DOHH2 (cell line): ENCODE measurements at regions not wholly inside any gene's neighbourhood (a gene's known extent, or its start where the extent isn't known, plus 50 kb on each side); places are given as distances from the start of the nearest gene placed in this dataset.

ENCODE experiments used
- H3F3A ChIP-seq: fragments of 200-600 bp; sonication (generic), shearing (Covaris generic); 2 replicates; pipeline ENCODE4 v1.6.0; 2016; ENCODE audit warnings: antibody characterized with exemption, mild to moderate bottlenecking; ENCODE audit not compliant: control insufficient read depth, insufficient read depth
- H3K27ac ChIP-seq: fragments of 200-600 bp; sonication (generic); 2 replicates; pipeline ENCODE4 v1.5.1; 2014; ENCODE audit warnings: low read depth, mild to moderate bottlenecking, low read length, moderate library complexity
- H3K27me3 ChIP-seq: fragments of 200-600 bp; sonication (generic); 2 replicates; pipeline ENCODE4 v1.6.1; 2014; ENCODE audit warnings: mild to moderate bottlenecking, low read length, mixed read lengths; ENCODE audit not compliant: control insufficient read depth
- H3K36me3 ChIP-seq: fragments of 200-600 bp; sonication (generic); 2 replicates; pipeline ENCODE4 v1.6.1; 2014; ENCODE audit warnings: mild to moderate bottlenecking, low read length, moderate library complexity, mixed read lengths; ENCODE audit not compliant: control insufficient read depth
- H3K4me1 ChIP-seq: fragments of 200-600 bp; sonication (generic); 2 replicates; pipeline ENCODE4 v1.6.1; 2014; ENCODE audit warnings: mild to moderate bottlenecking, low read length, mixed read lengths; ENCODE audit not compliant: control insufficient read depth
- H3K4me2 ChIP-seq: fragments of 200-600 bp; sonication (generic); 2 replicates; pipeline ENCODE4 v1.6.0; 2014; ENCODE audit warnings: mild to moderate bottlenecking, low read length, moderate library complexity
- H3K4me3 ChIP-seq: fragments of 200-600 bp; sonication (generic); 2 replicates; pipeline ENCODE4 v1.5.1; 2014; ENCODE audit warnings: mild to moderate bottlenecking, low read length, mixed read lengths
- H3K79me2 ChIP-seq: fragments of 200-600 bp; sonication (generic); 2 replicates; pipeline ENCODE4 v1.6.1; 2014; ENCODE audit warnings: mild to moderate bottlenecking, low read length, mixed read lengths; ENCODE audit not compliant: control insufficient read depth
- H3K9me2 ChIP-seq: fragments of 200-600 bp; sonication (generic); replicated peaks from 2 replicates; pipeline ENCODE4 v1.6.1; 2014; ENCODE audit warnings: mild to moderate bottlenecking, low read length, mixed read lengths; ENCODE audit not compliant: control insufficient read depth
- H3K9me3 ChIP-seq: fragments of 200-600 bp; sonication (generic); 2 replicates; pipeline ENCODE4 v1.6.1; 2014; ENCODE audit warnings: antibody characterized with exemption, low read length, mixed read lengths; ENCODE audit not compliant: control insufficient read depth, insufficient read depth
- H4K20me1 ChIP-seq: fragments of 200-600 bp; sonication (generic); 2 replicates; pipeline ENCODE4 v1.6.0; 2014; ENCODE audit warnings: low read depth, mild to moderate bottlenecking, antibody characterized with exemption, low read length, moderate library complexity; ENCODE audit not compliant: control insufficient read depth, insufficient read depth
- EZH2phosphoT487 ChIP-seq: fragments of 200-600 bp; sonication (generic); IDR thresholded peaks from 2 replicates; pipeline ENCODE4 v1.6.1; 2017; ENCODE audit warnings: borderline replicate concordance, mild to moderate bottlenecking, antibody characterized with exemption, low read length, moderate library complexity, mixed read lengths
- TF ChIP-seq, protein P1 (sequence below): fragments of 200-600 bp; sonication (generic); IDR thresholded peaks from one replicate; pipeline ENCODE4 v1.5.1; 2014; ENCODE audit warnings: antibody characterized with exemption, mild to moderate bottlenecking, low read depth, low read length; ENCODE audit not compliant: poor library complexity, severe bottlenecking

DNA sequence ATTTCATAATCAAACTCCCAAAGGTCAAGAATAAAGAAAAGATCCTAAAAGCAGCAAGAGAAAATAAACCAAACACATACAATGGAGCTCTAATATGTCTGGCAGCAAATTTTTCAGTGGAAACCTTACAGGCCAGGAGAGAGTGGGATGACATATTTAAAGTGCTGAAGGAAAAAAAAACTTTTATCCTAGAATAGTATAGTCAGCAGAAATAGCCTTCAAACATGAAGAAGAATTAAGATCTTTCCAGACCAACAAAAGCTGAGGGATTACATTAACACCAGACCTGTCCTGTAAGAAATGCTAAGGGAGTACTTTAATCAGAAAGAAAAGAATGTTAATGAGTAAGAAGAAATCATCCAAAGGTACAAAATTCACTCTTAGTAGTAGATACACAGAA, 215.7 kb upstream of the IGF1 start:
- no peak for TF ChIP-seq EZH2phosphoT487
- TF ChIP-seq, protein P1, sequence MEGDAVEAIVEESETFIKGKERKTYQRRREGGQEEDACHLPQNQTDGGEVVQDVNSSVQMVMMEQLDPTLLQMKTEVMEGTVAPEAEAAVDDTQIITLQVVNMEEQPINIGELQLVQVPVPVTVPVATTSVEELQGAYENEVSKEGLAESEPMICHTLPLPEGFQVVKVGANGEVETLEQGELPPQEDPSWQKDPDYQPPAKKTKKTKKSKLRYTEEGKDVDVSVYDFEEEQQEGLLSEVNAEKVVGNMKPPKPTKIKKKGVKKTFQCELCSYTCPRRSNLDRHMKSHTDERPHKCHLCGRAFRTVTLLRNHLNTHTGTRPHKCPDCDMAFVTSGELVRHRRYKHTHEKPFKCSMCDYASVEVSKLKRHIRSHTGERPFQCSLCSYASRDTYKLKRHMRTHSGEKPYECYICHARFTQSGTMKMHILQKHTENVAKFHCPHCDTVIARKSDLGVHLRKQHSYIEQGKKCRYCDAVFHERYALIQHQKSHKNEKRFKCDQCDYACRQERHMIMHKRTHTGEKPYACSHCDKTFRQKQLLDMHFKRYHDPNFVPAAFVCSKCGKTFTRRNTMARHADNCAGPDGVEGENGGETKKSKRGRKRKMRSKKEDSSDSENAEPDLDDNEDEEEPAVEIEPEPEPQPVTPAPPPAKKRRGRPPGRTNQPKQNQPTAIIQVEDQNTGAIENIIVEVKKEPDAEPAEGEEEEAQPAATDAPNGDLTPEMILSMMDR = no peak
- H3K79me2 ChIP-seq = no peaks in the 10 kb centered on the region
- no peak overlapping the region for H3K4me3 ChIP-seq
- H3K36me3 ChIP-seq = no peaks in the 10 kb centered on the region
- H3K9me3 ChIP-seq = no peaks in the 10 kb centered on the region
- no peaks in the 10 kb centered on the region for H3F3A ChIP-seq
- no peaks in the 10 kb centered on the region for H3K9me2 ChIP-seq
- H3K27ac ChIP-seq = no peak overlapping the region
- H3K4me2 ChIP-seq = no peak overlapping the region
- H3K27me3 ChIP-seq = no peaks in the 10 kb centered on the region
- H3K4me1 ChIP-seq = no peaks in the 10 kb centered on the region
- no peaks in the 10 kb centered on the region for H4K20me1 ChIP-seq

DNA sequence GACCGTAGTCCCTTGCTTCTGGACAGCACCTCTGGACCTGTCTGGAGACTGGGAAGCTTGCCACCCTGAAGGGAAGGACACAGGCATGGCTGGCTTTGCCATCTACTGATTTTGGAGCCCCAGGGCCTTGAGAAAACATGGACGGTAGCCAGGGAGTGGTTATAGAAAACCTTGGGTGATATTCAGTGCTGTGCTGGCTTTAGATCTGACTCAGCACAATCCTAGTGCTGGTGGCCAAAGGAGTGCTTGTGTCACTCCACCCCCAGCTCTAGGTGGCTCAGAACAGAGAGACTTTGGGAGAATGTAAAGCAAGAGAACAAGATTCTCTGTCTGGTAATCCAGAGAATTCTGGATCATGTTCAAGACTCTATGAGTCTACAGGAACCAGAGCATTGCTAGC, 214.5 kb upstream of the IGF1 start:
- H3F3A ChIP-seq = no peaks in the 10 kb centered on the region
- no peaks in the 10 kb centered on the region for H3K79me2 ChIP-seq
- H3K27me3 ChIP-seq = no peaks in the 10 kb centered on the region
- no peaks in the 10 kb centered on the region for H3K36me3 ChIP-seq
- no peak overlapping the region for H3K4me3 ChIP-seq
- H3K27ac ChIP-seq = no peak overlapping the region
- H3K9me3 ChIP-seq = no peaks in the 10 kb centered on the region
- no peaks in the 10 kb centered on the region for H3K9me2 ChIP-seq
- H4K20me1 ChIP-seq = no peaks in the 10 kb centered on the region
- no peak for TF ChIP-seq EZH2phosphoT487
- TF ChIP-seq, protein P1 = no peak
- H3K4me2 ChIP-seq = no peak overlapping the region
- H3K4me1 ChIP-seq = no peaks in the 10 kb centered on the region

GRCh38 chr12:102691773-102692555, 211.6 kb upstream of the IGF1 start:
- TF ChIP-seq EZH2phosphoT487 = no peak
- no peaks in the 10 kb centered on the region for H3K36me3 ChIP-seq
- no peak overlapping the region for H3K27ac ChIP-seq
- H3K4me2 ChIP-seq = no peak overlapping the region
- H3K9me3 ChIP-seq = no peaks in the 10 kb centered on the region
- no peaks in the 10 kb centered on the region for H3F3A ChIP-seq
- H3K9me2 ChIP-seq = no peaks in the 10 kb centered on the region
- H3K4me3 ChIP-seq = no peak overlapping the region
- H4K20me1 ChIP-seq = no peaks in the 10 kb centered on the region
- no peaks in the 10 kb centered on the region for H3K27me3 ChIP-seq
- H3K79me2 ChIP-seq = no peaks in the 10 kb centered on the region
- no peaks in the 10 kb centered on the region for H3K4me1 ChIP-seq

GRCh38 chr12:102690253-102690652, 209.9 kb upstream of the IGF1 start:
- no peaks in the 10 kb centered on the region for H3K9me3 ChIP-seq
- H3K4me2 ChIP-seq = no peak overlapping the region
- H3K9me2 ChIP-seq = no peaks in the 10 kb centered on the region
- H3K4me1 ChIP-seq = no peaks in the 10 kb centered on the region
- H3K27me3 ChIP-seq = no peaks in the 10 kb centered on the region
- H3F3A ChIP-seq = no peaks in the 10 kb centered on the region
- no peak overlapping the region for H3K4me3 ChIP-seq
- TF ChIP-seq, protein P1 = no peak
- TF ChIP-seq EZH2phosphoT487 = no peak
- H3K36me3 ChIP-seq = no peaks in the 10 kb centered on the region
- no peaks in the 10 kb centered on the region for H3K79me2 ChIP-seq
- no peaks in the 10 kb centered on the region for H4K20me1 ChIP-seq
- no peak overlapping the region for H3K27ac ChIP-seq
